B cell (primary cell): ENCODE measurements at regions not wholly inside any gene's neighbourhood (a gene's known extent, or its start where the extent isn't known, plus 50 kb on each side); places are given as distances from the start of the nearest gene placed in this dataset.

ENCODE experiments used
- ATAC-seq: fragments of 200-7000 bp; cut with Tn5 transposase; one replicate; pipeline ENCODE4 v1.10.0; 2021; ENCODE audit warnings: low read depth, mild to moderate bottlenecking, moderate number of reproducible peaks, moderate library complexity
- CTCF ChIA-PET: fragments of 350-600 bp; sonication (Branson Sonifier 250); formaldehyde crosslinking; loops from one replicate; lab custom pipeline; 2021; ENCODE audit warnings: antibody characterized with exemption, inconsistent platforms; lab: Charles Lee
- POLR2A ChIA-PET: fragments of 350-600 bp; sonication (Branson Sonifier 250); formaldehyde crosslinking; loops from one replicate; lab custom pipeline; 2021; ENCODE audit warnings: antibody characterized with exemption; lab: Charles Lee
- DNase-seq: peaks from one replicate; pipeline ENCODE4 v3.0.0; 2013
- H2AFZ ChIP-seq: 2 replicates; pipeline ENCODE4 v1.6.1; 2012; ENCODE audit warnings: mild to moderate bottlenecking, low read depth, low read length; ENCODE audit not compliant: insufficient read depth, poor library complexity, severe bottlenecking
- H3K27ac ChIP-seq, 2 donors: 1 replicate in 1 of 2; 2 replicates in 1 of 2; pipeline ENCODE4 v1.5.1; 2012 to 2013; ENCODE audit warnings: low read length in 2 of 2, mild to moderate bottlenecking in 2 of 2, moderate library complexity in 1 of 2
- H3K27me3 ChIP-seq, 4 experiments: fragments of 200-600 bp in 1 of 4; sonication (generic) in 1 of 4; replicated peaks in 1 of 4; 1 replicate in 2 of 4; 2 replicates in 2 of 4; pipeline versions ENCODE4 v1.6.1 to v1.7.0; 2013 to 2016; ENCODE audit warnings: low read length in 3 of 4, mild to moderate bottlenecking in 2 of 4, mixed read lengths in 1 of 4, moderate library complexity in 1 of 4; ENCODE audit not compliant: insufficient read depth in 4 of 4, control insufficient read depth in 3 of 4; ENCODE audit errors: control extremely low read depth in 1 of 4
- H3K36me3 ChIP-seq, 2 experiments: replicated peaks in 1 of 2; 1 replicate in 1 of 2; 2 replicates in 1 of 2; pipeline versions ENCODE4 v1.6.1 to v1.7.1; 2013; ENCODE audit warnings: low read length in 1 of 2; ENCODE audit not compliant: insufficient read depth in 2 of 2, control insufficient read depth in 1 of 2; ENCODE audit errors: control extremely low read depth in 1 of 2, extremely low read depth in 1 of 2
- H3K4me1 ChIP-seq, 2 donors: fragments of 200-600 bp in 1 of 2; sonication (generic) in 1 of 2; 1 replicate in 1 of 2; 2 replicates in 1 of 2; pipeline versions ENCODE4 v1.5.1 to v1.6.1; 2013 to 2017; ENCODE audit warnings: low read length in 2 of 2; ENCODE audit not compliant: control insufficient read depth in 2 of 2, insufficient read depth in 2 of 2
- H3K4me2 ChIP-seq: replicated peaks from 2 replicates; pipeline ENCODE3; 2012; ENCODE audit warnings: mild to moderate bottlenecking, low read depth, low read length; ENCODE audit not compliant: poor library complexity, severe bottlenecking
- H3K4me3 ChIP-seq, 5 experiments: fragments of 200-600 bp in 1 of 5; sonication (generic) in 1 of 5; 1 replicate in 3 of 5; 2 replicates in 2 of 5; pipeline versions ENCODE4 v1.5.1 to v1.7.0; 2011 to 2016; ENCODE audit warnings: low read length in 4 of 5, mild to moderate bottlenecking in 4 of 5, low read depth in 2 of 5, control low read depth in 1 of 5, moderate library complexity in 1 of 5; ENCODE audit not compliant: insufficient read depth in 1 of 5; ENCODE audit errors: control extremely low read depth in 1 of 5, extremely low read depth in 1 of 5
- H3K79me2 ChIP-seq: fragments of 200-600 bp; sonication (generic); one replicate; pipeline ENCODE4 v1.6.0; 2016; ENCODE audit warnings: low read length; ENCODE audit not compliant: control insufficient read depth, insufficient read depth
- H3K9ac ChIP-seq: fragments of 200-600 bp; sonication (generic); 2 replicates; pipeline ENCODE4 v1.6.1; 2017; ENCODE audit warnings: mild to moderate bottlenecking, low read length, moderate library complexity
- H3K9me3 ChIP-seq, 3 donors: one replicate each; pipeline versions ENCODE4 v1.6.1 to v1.7.1; 2013; ENCODE audit warnings: low read length in 2 of 3; ENCODE audit not compliant: control insufficient read depth in 2 of 3, insufficient read depth in 1 of 3; ENCODE audit errors: control extremely low read depth in 1 of 3
- H4K20me1 ChIP-seq: 2 replicates; pipeline ENCODE4 v1.6.0; 2012; ENCODE audit warnings: mild to moderate bottlenecking, low read length; ENCODE audit not compliant: insufficient read depth, control insufficient read depth, poor library complexity, severe bottlenecking
- H3K27ac Mint-ChIP-seq: one replicate; pipeline ENCODE4 v1.8.0; 2021; ENCODE audit warnings: mixed read lengths
- H3K27me3 Mint-ChIP-seq: one replicate; pipeline ENCODE4 v1.8.0; 2021; ENCODE audit warnings: mixed read lengths
- H3K4me1 Mint-ChIP-seq: one replicate; pipeline ENCODE4 v1.8.0; 2021; ENCODE audit warnings: mixed read lengths
- H3K4me3 Mint-ChIP-seq: one replicate; pipeline ENCODE4 v1.8.0; 2021; ENCODE audit warnings: mixed read lengths
- H3K9me3 Mint-ChIP-seq: one replicate; pipeline ENCODE4 v1.8.0; 2022; ENCODE audit warnings: mixed read lengths; ENCODE audit not compliant: insufficient read depth
- CTCF ChIP-seq: fragments of 200-600 bp; IDR thresholded peaks from one replicate; pipeline ENCODE4 v1.8.0; 2022; ENCODE audit warnings: antibody characterized with exemption, mild to moderate bottlenecking
- EZH2 ChIP-seq: IDR thresholded peaks from 2 replicates; pipeline ENCODE4 v1.6.1; 2012; ENCODE audit warnings: borderline replicate concordance, low read depth, mild to moderate bottlenecking, moderate library complexity, low read length; ENCODE audit not compliant: insufficient read depth, poor library complexity, severe bottlenecking
- WGBS: methylation state at CpG from one replicate; pipeline ENCODE4 v1.1.5; 2013; ENCODE audit warnings: missing lambda C conversion rate; ENCODE audit not compliant: insufficient coverage; 5-methylcytosine and 5-hydroxymethylcytosine counted together
- intact Hi-C: fragments of 100-400 bp; cut with micrococcal nuclease; formaldehyde crosslinking; loops from one replicate; pipeline ENCODE4 v1.10.0; 2022

- no peak overlapping the region for H3K27ac Mint-ChIP-seq
- Histone ChIP-seq H3K27me3 (no peaks in the 10 kb centered on the region), H3K9ac (no peak overlapping the region), H3K4me3 (no peak overlapping the region), H3K4me2 (no peak overlapping the region), H3K4me1 (no peaks in the 10 kb centered on the region), H3K9me3 (peaks cover 0 to 3% (median 0%) of the 10 kb centered on the region in 3 donors), H3K27ac (no peak overlapping the region), H3K79me2 (no peaks in the 10 kb centered on the region), H3K36me3 (no peaks in the 10 kb centered on the region), H2AFZ (no peak overlapping the region), H4K20me1 (no peaks in the 10 kb centered on the region)
- POLR2A ChIA-PET, result no interaction called here
- H3K27me3 Mint-ChIP-seq, result no peaks in the 10 kb centered on the region
- H3K4me3 Mint-ChIP-seq, result no peak overlapping the region
- no peak for DNase-seq
- H3K9me3 Mint-ChIP-seq, result peaks cover 2% of the 10 kb centered on the region
- 91% methylated on average over 4 of the region's 4 CpGs for WGBS
- ATAC-seq, result no peak
- CTCF ChIA-PET, result no interaction called here
- intact Hi-C loops, result no loop called here
- TF ChIP-seq EZH2 (no peak), CTCF (no peak)
- no peaks in the 10 kb centered on the region for H3K4me1 Mint-ChIP-seq
Measured at GRCh38 chr2:22530131-22530530, 854.8 kb upstream of the KLHL29 start.

- no peaks in the 10 kb centered on the region for H3K4me1 ChIP-seq
- Mint-ChIP-seq H3K9me3 (no peaks in the 10 kb centered on the region), H3K27me3 (no peaks in the 10 kb centered on the region), H3K4me1 (no peaks in the 10 kb centered on the region), H3K4me3 (no peak overlapping the region), H3K27ac (no peak overlapping the region)
- H3K27me3 ChIP-seq, result no peaks in the 10 kb centered on the region
- H3K9me3 ChIP-seq, result peaks cover 0 to 3% (median 0%) of the 10 kb centered on the region in 3 donors
- CTCF ChIA-PET, result no interaction called here
- no peak overlapping the region for H3K4me2 ChIP-seq
- WGBS, result no CpG with 5 or more reads among the region's 2 CpGs
- no peaks in the 10 kb centered on the region for H4K20me1 ChIP-seq
- ATAC-seq, result no peak
- no peak overlapping the region for H2AFZ ChIP-seq
- intact Hi-C loops, result no loop called here
- H3K27ac ChIP-seq, result no peak overlapping the region
- no peak overlapping the region for H3K4me3 ChIP-seq
- POLR2A ChIA-PET, result no interaction called here
- no peak for DNase-seq
- TF ChIP-seq CTCF, result no peak
- no peak for TF ChIP-seq EZH2
- no peaks in the 10 kb centered on the region for H3K36me3 ChIP-seq
- H3K9ac ChIP-seq, result no peak overlapping the region
- no peaks in the 10 kb centered on the region for H3K79me2 ChIP-seq
Measured at GRCh38 chr2:22536133-22536532, 848.8 kb upstream of the KLHL29 start.
